ENCODE measurements at regions not wholly inside any gene's neighbourhood (a gene's known extent, or its start where the extent isn't known, plus 50 kb on each side); places are given as distances from the start of the nearest gene placed in this dataset.

- Histone ChIP-seq H3K4me2 (ENCODE audit: low read length) (no peak overlapping the region), H3K9me3 (ENCODE audit: insufficient read depth, low read depth, low read length) (no peaks in the 10 kb centered on the region), H2AFZ (ENCODE audit: low read depth, low read length) (no peak overlapping the region), H3K79me2 (ENCODE audit: insufficient read depth, low read length) (no peaks in the 10 kb centered on the region), H3K9ac (ENCODE audit: low read length) (no peak overlapping the region), H3K27me3 (ENCODE audit: insufficient read depth, low read length) (no peaks in the 10 kb centered on the region), H3K4me3 (ENCODE audit: insufficient read depth, low read depth, low read length) (no peak overlapping the region), H3K27ac (ENCODE audit: low read depth, low read length) (no peak overlapping the region), H3K36me3 (ENCODE audit: insufficient read depth, low read length) (no peaks in the 10 kb centered on the region), H3K4me1 (ENCODE audit: insufficient read depth, low read length) (no peaks in the 10 kb centered on the region), H4K20me1 (ENCODE audit: insufficient read depth, low read length) (no peaks in the 10 kb centered on the region)
- no peak overlapping the region for H3K27ac Mint-ChIP-seq (ENCODE audit: unreplicated experiment)
- no peak for DNase-seq (ENCODE audit: low read depth)
- H3K4me1 Mint-ChIP-seq (ENCODE audit: low read depth, unreplicated experiment): peaks cover 6% of the 10 kb centered on the region
- H3K27me3 Mint-ChIP-seq (ENCODE audit: low read depth, unreplicated experiment): peaks cover 8% of the 10 kb centered on the region
- no peaks in the 10 kb centered on the region for H3K36me3 Mint-ChIP-seq (ENCODE audit: low read depth, unreplicated experiment)
- FAIRE-seq: no peak
- no peak overlapping the region for H3K4me3 Mint-ChIP-seq (ENCODE audit: unreplicated experiment)
- H3K9me3 Mint-ChIP-seq (ENCODE audit: unreplicated experiment): peaks cover 1% of the 10 kb centered on the region
- no peak for TF ChIP-seq CTCF (IDR thresholded peaks at IDR 0.05; ENCODE audit: insufficient read depth, low read depth, low read length)
- TF ChIP-seq EZH2 (IDR thresholded peaks at IDR 0.05; ENCODE audit: insufficient read depth, low read length): no peak
These were observed 95.1 kb upstream of the CELF4 start for GRCh38 chr18:37660658-37661057.

- Histone ChIP-seq H3K36me3 (ENCODE audit: insufficient read depth, low read length) (no peaks in the 10 kb centered on the region), H3K79me2 (ENCODE audit: insufficient read depth, low read length) (no peaks in the 10 kb centered on the region), H3K9ac (ENCODE audit: low read length) (no peak overlapping the region), H3K4me1 (ENCODE audit: insufficient read depth, low read length) (no peaks in the 10 kb centered on the region), H3K27ac (ENCODE audit: low read depth, low read length) (no peak overlapping the region), H2AFZ (ENCODE audit: low read depth, low read length) (no peak overlapping the region), H3K4me2 (ENCODE audit: low read length) (no peak overlapping the region), H3K4me3 (ENCODE audit: insufficient read depth, low read depth, low read length) (no peak overlapping the region), H3K27me3 (ENCODE audit: insufficient read depth, low read length) (no peaks in the 10 kb centered on the region), H3K9me3 (ENCODE audit: insufficient read depth, low read depth, low read length) (no peaks in the 10 kb centered on the region), H4K20me1 (ENCODE audit: insufficient read depth, low read length) (no peaks in the 10 kb centered on the region)
- Mint-ChIP-seq H3K4me3 (ENCODE audit: unreplicated experiment) (no peak overlapping the region), H3K27me3 (ENCODE audit: low read depth, unreplicated experiment) (peaks cover 8% of the 10 kb centered on the region), H3K36me3 (ENCODE audit: low read depth, unreplicated experiment) (no peaks in the 10 kb centered on the region), H3K27ac (ENCODE audit: unreplicated experiment) (no peak overlapping the region), H3K4me1 (ENCODE audit: low read depth, unreplicated experiment) (peaks cover 7% of the 10 kb centered on the region), H3K9me3 (ENCODE audit: unreplicated experiment) (peaks cover 4% of the 10 kb centered on the region)
- no peak for FAIRE-seq
- TF ChIP-seq CTCF (IDR thresholded peaks at IDR 0.05; ENCODE audit: insufficient read depth, low read depth, low read length) (no peak), EZH2 (IDR thresholded peaks at IDR 0.05; ENCODE audit: insufficient read depth, low read length) (no peak)
- DNase-seq (ENCODE audit: low read depth): no peak
These were observed 94.3 kb upstream of the CELF4 start for GRCh38 chr18:37659906-37660305.

- H2AFZ ChIP-seq (ENCODE audit: low read depth, low read length): no peak overlapping the region
These were observed 93.3 kb upstream of the CELF4 start for GRCh38 chr18:37658894-37659293.

More at GRCh38 chr18:37658894-37659293, 93.3 kb upstream of the CELF4 start:
- Histone ChIP-seq H4K20me1 (ENCODE audit: insufficient read depth, low read length) (no peaks in the 10 kb centered on the region), H3K36me3 (ENCODE audit: insufficient read depth, low read length) (no peaks in the 10 kb centered on the region), H3K9ac (ENCODE audit: low read length) (no peak overlapping the region), H3K4me2 (ENCODE audit: low read length) (no peak overlapping the region), H3K4me3 (ENCODE audit: insufficient read depth, low read depth, low read length) (no peak overlapping the region), H3K9me3 (ENCODE audit: insufficient read depth, low read depth, low read length) (no peaks in the 10 kb centered on the region), H3K27ac (ENCODE audit: low read depth, low read length) (no peak overlapping the region), H3K27me3 (ENCODE audit: insufficient read depth, low read length) (no peaks in the 10 kb centered on the region), H3K79me2 (ENCODE audit: insufficient read depth, low read length) (no peaks in the 10 kb centered on the region), H3K4me1 (ENCODE audit: insufficient read depth, low read length) (no peaks in the 10 kb centered on the region)
- H3K27ac Mint-ChIP-seq (ENCODE audit: unreplicated experiment): no peak overlapping the region
- no peaks in the 10 kb centered on the region for H3K36me3 Mint-ChIP-seq (ENCODE audit: low read depth, unreplicated experiment)
- no peak for DNase-seq (ENCODE audit: low read depth)
- H3K4me1 Mint-ChIP-seq (ENCODE audit: low read depth, unreplicated experiment): peaks cover 13% of the 10 kb centered on the region
- no peak overlapping the region for H3K4me3 Mint-ChIP-seq (ENCODE audit: unreplicated experiment)
- FAIRE-seq: no peak
- peaks cover 8% of the 10 kb centered on the region for H3K27me3 Mint-ChIP-seq (ENCODE audit: low read depth, unreplicated experiment)
- peaks cover 4% of the 10 kb centered on the region for H3K9me3 Mint-ChIP-seq (ENCODE audit: unreplicated experiment)
- TF ChIP-seq CTCF (IDR thresholded peaks at IDR 0.05; ENCODE audit: insufficient read depth, low read depth, low read length): no peak
- TF ChIP-seq EZH2 (IDR thresholded peaks at IDR 0.05; ENCODE audit: insufficient read depth, low read length): no peak
